ENCODE measurements at regions not wholly inside any gene's neighbourhood (a gene's known extent, or its start where the extent isn't known, plus 50 kb on each side); places are given as distances from the start of the nearest gene placed in this dataset.

GRCh38 chr6:101117393-101118135 lies 236.4 kb upstream of the ASCC3 start:
- no peak for TF ChIP-seq POLR2A (IDR thresholded peaks at IDR 0.05)
- TF ChIP-seq, protein P1, sequence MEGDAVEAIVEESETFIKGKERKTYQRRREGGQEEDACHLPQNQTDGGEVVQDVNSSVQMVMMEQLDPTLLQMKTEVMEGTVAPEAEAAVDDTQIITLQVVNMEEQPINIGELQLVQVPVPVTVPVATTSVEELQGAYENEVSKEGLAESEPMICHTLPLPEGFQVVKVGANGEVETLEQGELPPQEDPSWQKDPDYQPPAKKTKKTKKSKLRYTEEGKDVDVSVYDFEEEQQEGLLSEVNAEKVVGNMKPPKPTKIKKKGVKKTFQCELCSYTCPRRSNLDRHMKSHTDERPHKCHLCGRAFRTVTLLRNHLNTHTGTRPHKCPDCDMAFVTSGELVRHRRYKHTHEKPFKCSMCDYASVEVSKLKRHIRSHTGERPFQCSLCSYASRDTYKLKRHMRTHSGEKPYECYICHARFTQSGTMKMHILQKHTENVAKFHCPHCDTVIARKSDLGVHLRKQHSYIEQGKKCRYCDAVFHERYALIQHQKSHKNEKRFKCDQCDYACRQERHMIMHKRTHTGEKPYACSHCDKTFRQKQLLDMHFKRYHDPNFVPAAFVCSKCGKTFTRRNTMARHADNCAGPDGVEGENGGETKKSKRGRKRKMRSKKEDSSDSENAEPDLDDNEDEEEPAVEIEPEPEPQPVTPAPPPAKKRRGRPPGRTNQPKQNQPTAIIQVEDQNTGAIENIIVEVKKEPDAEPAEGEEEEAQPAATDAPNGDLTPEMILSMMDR (IDR thresholded peaks at IDR 0.05 in 4 of 5, conservative IDR thresholded peaks at IDR 0.05 in 1 of 5) = no peak
- intact Hi-C loops (cut with DNase I; ENCODE audit: low total_unique reads) (no loop called here), in situ Hi-C loops (cut with MboI; ENCODE audit: low sequenced_read_pairs in 4 of 4) (no loop called here)
- Histone ChIP-seq H3K27me3 (no peaks in the 10 kb centered on the region), H3K4me1 (no peaks in the 10 kb centered on the region), H3K27ac (no peak overlapping the region), H3K9me3 (no peaks in the 10 kb centered on the region), H3K4me3 (no peak overlapping the region), H3K36me3 (no peaks in the 10 kb centered on the region)
- no peak for DNase-seq
- ATAC-seq = no peak

DNA sequence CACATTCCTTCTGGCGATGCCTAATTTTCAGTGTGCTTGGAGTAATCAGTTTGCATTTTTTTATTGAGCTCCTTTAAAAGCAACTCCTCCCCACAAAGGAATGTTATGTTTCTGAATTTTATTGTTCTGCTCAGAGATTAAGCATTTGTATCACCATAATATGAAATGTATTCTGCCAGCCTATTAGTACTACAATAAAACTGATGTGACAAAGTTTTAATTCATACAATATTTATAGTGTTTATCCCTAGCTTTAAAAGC lies 236.9 kb upstream of the ASCC3 start:
- no peaks in the 10 kb centered on the region for H3K9me3 ChIP-seq
- intact Hi-C loops (cut with DNase I; ENCODE audit: low total_unique reads) (no loop called here), in situ Hi-C loops (cut with MboI; ENCODE audit: low sequenced_read_pairs in 4 of 4) (no loop called here)
- H3K27me3 ChIP-seq = no peaks in the 10 kb centered on the region
- H3K4me1 ChIP-seq = no peaks in the 10 kb centered on the region
- H3K36me3 ChIP-seq = no peaks in the 10 kb centered on the region
- TF ChIP-seq, protein P1 (IDR thresholded peaks at IDR 0.05 in 4 of 5, conservative IDR thresholded peaks at IDR 0.05 in 1 of 5) = no peak
- no peak for TF ChIP-seq POLR2A (IDR thresholded peaks at IDR 0.05)
- H3K27ac ChIP-seq = no peak overlapping the region
- ATAC-seq (no peak), DNase-seq (no peak)
- no peak overlapping the region for H3K4me3 ChIP-seq

DNA sequence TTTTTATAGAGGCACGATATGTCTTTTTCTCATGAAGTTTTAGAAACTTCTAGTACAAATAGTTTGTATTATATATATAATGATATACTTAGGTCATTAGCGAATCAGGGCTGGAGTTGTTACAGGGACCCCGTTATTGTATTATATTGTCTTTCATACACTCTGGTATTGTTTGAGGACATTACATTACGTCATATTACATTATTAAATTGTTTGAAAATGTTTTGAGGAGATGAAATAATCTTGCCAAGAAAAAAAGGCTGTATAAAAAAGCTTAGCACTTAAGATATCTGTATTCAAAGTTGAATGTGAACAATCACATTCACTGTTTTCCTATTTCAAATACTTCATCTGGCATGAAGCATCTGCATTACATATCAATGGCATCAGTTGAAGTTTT lies 239.6 kb upstream of the ASCC3 start:
- no peak for ATAC-seq
- TF ChIP-seq, protein P1 (IDR thresholded peaks at IDR 0.05 in 4 of 5, conservative IDR thresholded peaks at IDR 0.05 in 1 of 5) = no peak
- TF ChIP-seq POLR2A (IDR thresholded peaks at IDR 0.05) = no peak
- in situ Hi-C loops (cut with MboI; ENCODE audit: low sequenced_read_pairs in 4 of 4) (no loop called here), intact Hi-C loops (cut with DNase I; ENCODE audit: low total_unique reads) (no loop called here)
- Histone ChIP-seq H3K27ac (no peak overlapping the region), H3K9me3 (no peaks in the 10 kb centered on the region), H3K27me3 (no peaks in the 10 kb centered on the region), H3K4me1 (no peaks in the 10 kb centered on the region), H3K36me3 (no peaks in the 10 kb centered on the region), H3K4me3 (no peak overlapping the region)
- no peak for DNase-seq

DNA sequence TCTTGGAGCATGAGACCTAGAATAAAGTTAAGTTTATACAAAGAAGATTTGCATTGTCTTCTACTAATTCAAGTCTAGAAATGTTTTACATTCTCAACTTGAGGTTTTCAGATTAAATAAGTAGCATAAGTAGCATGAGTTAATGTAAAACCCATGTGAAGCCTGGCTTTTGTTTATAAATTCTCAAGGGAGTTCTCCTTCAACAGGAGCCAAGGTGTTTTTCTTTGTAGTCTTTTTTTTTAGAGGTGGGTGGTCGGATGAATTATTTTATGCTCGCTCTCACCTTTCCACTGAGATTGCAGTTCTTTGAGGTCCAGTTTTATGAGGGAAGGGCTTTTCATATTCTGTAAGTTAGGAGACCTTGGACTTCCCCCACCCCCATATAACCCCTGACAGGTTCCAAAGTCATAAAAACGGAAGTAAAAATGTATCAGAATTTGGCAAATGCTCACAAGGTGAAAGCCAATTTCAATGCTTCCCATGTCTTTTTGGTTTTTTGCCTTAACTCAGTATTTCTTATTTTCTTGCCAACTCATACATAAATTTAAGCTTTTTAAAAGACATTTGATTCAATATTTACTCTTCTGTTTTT lies 244.3 kb upstream of the ASCC3 start:
- H3K4me3 ChIP-seq = no peak overlapping the region
- no peaks in the 10 kb centered on the region for H3K36me3 ChIP-seq
- DNase-seq = no peak
- H3K4me1 ChIP-seq = no peaks in the 10 kb centered on the region
- H3K27me3 ChIP-seq = no peaks in the 10 kb centered on the region
- H3K9me3 ChIP-seq = no peaks in the 10 kb centered on the region
- H3K27ac ChIP-seq = no peak overlapping the region
- in situ Hi-C loops (cut with MboI; ENCODE audit: low sequenced_read_pairs in 4 of 4) = no loop called here
- ATAC-seq = no peak
- TF ChIP-seq POLR2A (IDR thresholded peaks at IDR 0.05) = no peak
- TF ChIP-seq, protein P1 (IDR thresholded peaks at IDR 0.05 in 4 of 5, conservative IDR thresholded peaks at IDR 0.05 in 1 of 5) = no peak
- intact Hi-C loops (cut with DNase I; ENCODE audit: low total_unique reads) = no loop called here

DNA sequence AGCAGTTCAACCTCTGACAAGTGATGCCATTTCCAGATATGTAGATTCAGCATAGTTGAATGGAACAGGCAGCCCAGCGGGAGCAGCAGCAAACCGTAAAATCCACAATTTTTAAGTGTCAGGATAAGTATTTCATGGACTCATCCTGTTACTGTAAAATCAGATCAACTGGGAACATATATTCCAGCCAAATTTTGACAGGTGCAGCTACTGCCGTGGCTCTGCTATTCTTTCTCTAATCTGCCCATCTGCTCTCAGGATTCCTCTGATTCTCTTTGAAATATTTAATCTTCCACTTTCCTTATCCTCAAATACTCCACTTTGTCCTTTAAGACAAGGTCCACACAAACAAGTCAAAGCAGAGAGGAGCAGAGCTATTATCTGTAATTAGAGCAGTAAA lies 245.4 kb upstream of the ASCC3 start:
- Histone ChIP-seq H3K9me3 (no peaks in the 10 kb centered on the region), H3K27me3 (no peaks in the 10 kb centered on the region), H3K4me1 (no peaks in the 10 kb centered on the region), H3K4me3 (no peak overlapping the region), H3K27ac (no peak overlapping the region), H3K36me3 (no peaks in the 10 kb centered on the region)
- intact Hi-C loops (cut with DNase I; ENCODE audit: low total_unique reads) = no loop called here
- TF ChIP-seq, protein P1 (IDR thresholded peaks at IDR 0.05 in 4 of 5, conservative IDR thresholded peaks at IDR 0.05 in 1 of 5) = no peak
- TF ChIP-seq POLR2A (IDR thresholded peaks at IDR 0.05) = no peak
- in situ Hi-C loops (cut with MboI; ENCODE audit: low sequenced_read_pairs in 4 of 4) = no loop called here
- DNase-seq (no peak), ATAC-seq (no peak)

Measured in gastrocnemius medialis (tissue), 4 donors.